Astrocyte (in vitro differentiated cells and primary cell): ENCODE measurements at regions not wholly inside any gene's neighbourhood (a gene's known extent, or its start where the extent isn't known, plus 50 kb on each side); places are given as distances from the start of the nearest gene placed in this dataset.
A peak's percentile ranks its signal among the peaks of the same experiment; 100 is the strongest.

Source experiments
- DNase-seq: peaks from one replicate; pipeline ENCODE4 v3.0.0-alpha.2; 2010; ENCODE audit warnings: low read depth
- FAIRE-seq: peaks from 2 replicates; lab custom pipeline; 2011; peaks lifted over from hg19 to GRCh38; lab: Jason Lieb, UNC
- H2AFZ ChIP-seq: 2 replicates; pipeline ENCODE4 v1.6.0; 2012; ENCODE audit warnings: low read depth, low read length, inconsistent platforms
- H3K27ac ChIP-seq: 2 replicates; pipeline ENCODE4 v1.5.1; 2011; ENCODE audit warnings: low read depth, low read length, inconsistent platforms
- H3K27me3 ChIP-seq: 2 replicates; pipeline ENCODE4 v1.6.0; 2011; ENCODE audit warnings: low read length, inconsistent platforms; ENCODE audit not compliant: insufficient read depth
- H3K36me3 ChIP-seq: 2 replicates; pipeline ENCODE4 v1.5.1; 2011; ENCODE audit warnings: low read length, inconsistent platforms; ENCODE audit not compliant: insufficient read depth
- H3K4me1 ChIP-seq: 2 replicates; pipeline ENCODE4 v1.5.1; 2011; ENCODE audit warnings: low read length, inconsistent platforms; ENCODE audit not compliant: insufficient read depth
- H3K4me2 ChIP-seq: 2 replicates; pipeline ENCODE4 v1.6.0; 2012; ENCODE audit warnings: low read length, inconsistent platforms
- H3K4me3 ChIP-seq: 2 replicates; pipeline ENCODE4 v1.5.1; 2011; ENCODE audit warnings: low read depth, mild to moderate bottlenecking, low read length, inconsistent platforms; ENCODE audit not compliant: insufficient read depth
- H3K79me2 ChIP-seq: 2 replicates; pipeline ENCODE4 v1.6.0; 2012; ENCODE audit warnings: mild to moderate bottlenecking, low read length, inconsistent platforms; ENCODE audit not compliant: insufficient read depth
- H3K9ac ChIP-seq: 2 replicates; pipeline ENCODE4 v1.6.0; 2012; ENCODE audit warnings: mild to moderate bottlenecking, low read length, inconsistent platforms
- H3K9me3 ChIP-seq: 2 replicates; pipeline ENCODE4 v1.5.1; 2012; ENCODE audit warnings: low read depth, mild to moderate bottlenecking, low read length, inconsistent platforms; ENCODE audit not compliant: insufficient read depth
- H4K20me1 ChIP-seq: 2 replicates; pipeline ENCODE4 v1.6.0; 2012; ENCODE audit warnings: low read length, inconsistent platforms; ENCODE audit not compliant: insufficient read depth
- H3K27ac Mint-ChIP-seq: one replicate; pipeline ENCODE4 v1.8.0; 2021; ENCODE audit warnings: mild to moderate bottlenecking, mixed read lengths; ENCODE audit not compliant: unreplicated experiment
- H3K27me3 Mint-ChIP-seq: one replicate; pipeline ENCODE4 v1.8.0; 2021; ENCODE audit warnings: low read depth, mixed read lengths; ENCODE audit not compliant: unreplicated experiment
- H3K36me3 Mint-ChIP-seq: one replicate; pipeline ENCODE4 v1.8.0; 2021; ENCODE audit warnings: low read depth, mixed read lengths; ENCODE audit not compliant: unreplicated experiment
- H3K4me1 Mint-ChIP-seq: one replicate; pipeline ENCODE4 v1.8.0; 2021; ENCODE audit warnings: low read depth, mixed read lengths; ENCODE audit not compliant: unreplicated experiment
- H3K4me3 Mint-ChIP-seq: one replicate; pipeline ENCODE4 v1.8.0; 2021; ENCODE audit warnings: mild to moderate bottlenecking, moderate library complexity, mixed read lengths; ENCODE audit not compliant: unreplicated experiment
- H3K9me3 Mint-ChIP-seq: one replicate; pipeline ENCODE4 v1.8.0; 2021; ENCODE audit warnings: mild to moderate bottlenecking, mixed read lengths; ENCODE audit not compliant: unreplicated experiment
- CTCF ChIP-seq: IDR thresholded peaks from 2 replicates; pipeline ENCODE4 v1.5.1; 2011; ENCODE audit warnings: low read depth, mild to moderate bottlenecking, inconsistent platforms, low read length, moderate library complexity; ENCODE audit not compliant: insufficient read depth
- EZH2 ChIP-seq: IDR thresholded peaks from 2 replicates; pipeline ENCODE4 v1.6.1; 2012; ENCODE audit warnings: mild to moderate bottlenecking, low read length, inconsistent platforms; ENCODE audit not compliant: insufficient read depth

GRCh38 chr21:35204850-35205541 lies 155.9 kb upstream of the RUNX1 start:
- Histone ChIP-seq H2AFZ (peak overlapping the region; percentile 74), H3K4me1 (peaks cover 58% of the 10 kb centered on the region), H3K79me2 (no peaks in the 10 kb centered on the region), H3K9me3 (no peaks in the 10 kb centered on the region), H3K4me2 (peak overlapping the region; percentile 64), H3K4me3 (no peak overlapping the region), H3K27me3 (no peaks in the 10 kb centered on the region), H3K36me3 (no peaks in the 10 kb centered on the region), H4K20me1 (no peaks in the 10 kb centered on the region), H3K27ac (peak overlapping the region; percentile 96), H3K9ac (peak overlapping the region; percentile 74)
- TF ChIP-seq CTCF = no peak
- TF ChIP-seq EZH2 = no peak
- H3K4me1 Mint-ChIP-seq = peaks cover 59% of the 10 kb centered on the region
- H3K9me3 Mint-ChIP-seq = peaks cover 2% of the 10 kb centered on the region
- H3K4me3 Mint-ChIP-seq = no peak overlapping the region
- no peaks in the 10 kb centered on the region for H3K27me3 Mint-ChIP-seq
- H3K27ac Mint-ChIP-seq = peak overlapping the region; percentile 83
- peaks cover 2% of the 10 kb centered on the region for H3K36me3 Mint-ChIP-seq
- peak; percentile 77 for FAIRE-seq
- peak; percentile 95 for DNase-seq

GRCh38 chr21:35204125-35204524 lies 155.0 kb upstream of the RUNX1 start:
- peak overlapping the region; percentile 10 for H2AFZ ChIP-seq

More at GRCh38 chr21:35204125-35204524, 155.0 kb upstream of the RUNX1 start:
- H4K20me1 ChIP-seq = no peaks in the 10 kb centered on the region
- Mint-ChIP-seq H3K4me1 (peaks cover 52% of the 10 kb centered on the region), H3K9me3 (peaks cover 2% of the 10 kb centered on the region), H3K27me3 (no peaks in the 10 kb centered on the region), H3K4me3 (no peak overlapping the region), H3K36me3 (peaks cover 2% of the 10 kb centered on the region), H3K27ac (peak overlapping the region; percentile 95)
- H3K27ac ChIP-seq = peak overlapping the region; percentile 96
- no peak overlapping the region for H3K4me3 ChIP-seq
- H3K4me2 ChIP-seq = peak overlapping the region; percentile 59
- no peaks in the 10 kb centered on the region for H3K36me3 ChIP-seq
- DNase-seq (peak; percentile 77), FAIRE-seq (no peak)
- peak overlapping the region; percentile 78 for H3K9ac ChIP-seq
- H3K9me3 ChIP-seq = no peaks in the 10 kb centered on the region
- TF ChIP-seq CTCF (no peak), EZH2 (no peak)
- H3K79me2 ChIP-seq = no peaks in the 10 kb centered on the region
- peaks cover 52% of the 10 kb centered on the region for H3K4me1 ChIP-seq
- H3K27me3 ChIP-seq = no peaks in the 10 kb centered on the region
